ENCODE measurements at regions not wholly inside any gene's neighbourhood (a gene's known extent, or its start where the extent isn't known, plus 50 kb on each side); places are given as distances from the start of the nearest gene placed in this dataset.
A peak's percentile ranks its signal among the peaks of the same experiment; 100 is the strongest.

GRCh38 chr3:116981089-116981488 is 271.5 kb downstream of the TUSC7 start:
- H3K4me3 Mint-ChIP-seq: no peak overlapping the region
- ATAC-seq: no peak
- H3K27me3 Mint-ChIP-seq: no peaks in the 10 kb centered on the region
- H3K27ac Mint-ChIP-seq: no peak overlapping the region
- H3K9me3 Mint-ChIP-seq: no peaks in the 10 kb centered on the region
- H3K4me1 Mint-ChIP-seq: no peaks in the 10 kb centered on the region
- H3K36me3 Mint-ChIP-seq: no peaks in the 10 kb centered on the region

DNA sequence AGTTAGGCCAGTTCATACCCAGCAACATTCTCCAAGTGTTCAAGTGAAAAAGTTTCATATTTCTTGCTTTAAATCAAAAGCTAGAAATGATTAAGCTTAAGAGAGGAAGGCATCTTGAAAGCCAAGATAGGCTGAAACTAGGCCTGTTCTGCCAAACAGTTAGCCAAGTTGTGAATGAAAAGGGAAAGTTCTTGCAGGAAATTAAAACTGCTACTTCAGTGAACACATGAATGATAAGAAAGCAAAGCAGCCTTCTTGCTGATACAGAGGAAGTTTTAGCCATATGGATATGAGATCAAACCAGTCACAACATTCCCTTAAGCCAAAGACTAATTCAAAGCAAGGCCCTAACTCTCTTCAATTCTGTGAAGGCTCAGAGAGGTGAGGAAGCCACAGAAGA is 274.7 kb downstream of the TUSC7 start:
- no peak for ATAC-seq
- H3K9me3 Mint-ChIP-seq: no peaks in the 10 kb centered on the region
- peaks cover 4% of the 10 kb centered on the region for H3K27me3 Mint-ChIP-seq
- H3K36me3 Mint-ChIP-seq: no peaks in the 10 kb centered on the region
- no peak overlapping the region for H3K27ac Mint-ChIP-seq
- H3K4me3 Mint-ChIP-seq: no peak overlapping the region
- H3K4me1 Mint-ChIP-seq: no peaks in the 10 kb centered on the region

GRCh38 chr3:116994351-116994879 is 284.8 kb downstream of the TUSC7 start:
- Mint-ChIP-seq H3K27ac (no peak overlapping the region), H3K27me3 (peaks cover 2% of the 10 kb centered on the region), H3K36me3 (no peaks in the 10 kb centered on the region)

DNA sequence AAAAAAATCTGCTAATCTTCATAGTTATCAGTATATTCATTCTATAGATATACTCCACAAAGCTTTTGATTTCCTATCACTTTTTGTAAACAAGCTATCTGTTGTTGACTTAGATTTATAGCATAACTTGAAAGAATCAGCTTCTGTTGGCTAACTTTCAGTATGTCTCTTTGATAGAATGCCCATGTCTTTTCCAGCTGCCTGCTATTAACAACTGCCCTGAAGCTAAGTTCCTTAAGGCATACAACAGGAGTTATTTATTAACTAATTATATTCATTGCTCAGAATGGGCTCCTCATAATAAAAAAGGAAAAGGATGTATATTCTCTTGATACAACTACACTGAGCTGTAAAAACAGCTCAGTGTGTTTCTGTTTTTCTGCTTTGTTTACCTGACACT is 293.9 kb downstream of the TUSC7 start:
- no peaks in the 10 kb centered on the region for H3K9me3 Mint-ChIP-seq
- H3K4me3 Mint-ChIP-seq: no peak overlapping the region
- no peaks in the 10 kb centered on the region for H3K4me1 Mint-ChIP-seq
- no peak overlapping the region for H3K27ac Mint-ChIP-seq
- no peak for ATAC-seq
- no peaks in the 10 kb centered on the region for H3K27me3 Mint-ChIP-seq
- no peaks in the 10 kb centered on the region for H3K36me3 Mint-ChIP-seq

More at GRCh38 chr3:116994351-116994879, 284.8 kb downstream of the TUSC7 start:
- Mint-ChIP-seq H3K9me3 (no peaks in the 10 kb centered on the region), H3K4me1 (no peaks in the 10 kb centered on the region), H3K4me3 (no peak overlapping the region)
- no peak for ATAC-seq

DNA sequence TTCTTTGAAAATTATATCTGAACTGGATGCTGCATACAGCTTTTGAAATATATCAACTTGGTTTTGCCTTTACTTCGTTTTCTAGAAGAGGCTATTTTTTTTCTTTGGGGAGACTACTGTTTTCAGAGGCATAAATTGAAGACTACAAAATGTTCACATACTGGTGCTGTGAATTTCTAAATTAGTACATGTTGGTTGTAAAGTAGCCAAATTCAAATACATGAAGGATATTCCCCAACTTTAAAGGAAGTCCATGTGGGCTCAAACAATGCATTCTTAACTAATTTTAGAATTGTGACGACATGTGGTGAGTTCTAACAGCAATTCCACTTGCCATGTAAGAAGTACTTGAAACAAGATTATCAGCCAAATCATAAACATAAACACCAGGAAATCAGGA is 295.7 kb downstream of the TUSC7 start:
- Mint-ChIP-seq H3K4me3 (no peak overlapping the region), H3K9me3 (no peaks in the 10 kb centered on the region)
- ATAC-seq: no peak

DNA sequence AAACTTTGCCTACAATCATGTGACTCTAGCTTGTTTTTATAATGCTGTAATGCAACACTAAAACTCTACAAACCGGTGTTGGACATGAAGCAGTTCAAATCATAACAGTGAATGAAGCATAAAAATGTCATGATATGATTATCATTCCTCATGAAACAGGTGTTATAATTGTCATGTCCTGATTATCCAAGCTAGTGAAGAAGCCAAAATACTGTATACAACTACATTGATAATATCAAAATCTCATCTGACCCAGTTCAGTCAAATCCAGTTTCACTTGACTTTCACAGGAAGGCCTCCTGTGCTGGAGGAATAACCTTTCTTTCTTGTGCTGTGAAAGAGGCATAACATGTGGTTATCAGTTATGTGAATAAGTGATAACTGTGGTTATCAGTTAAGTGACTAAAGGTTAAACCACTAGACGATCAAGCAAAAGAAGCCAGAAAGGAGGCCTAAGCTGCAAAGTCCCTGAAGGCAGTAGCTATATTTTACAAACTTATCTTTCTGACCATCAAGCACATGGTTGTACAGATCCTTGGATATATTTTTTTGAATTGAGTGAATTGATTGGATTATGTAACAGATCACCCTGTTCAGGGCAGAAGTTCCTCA is 296.4 kb downstream of the TUSC7 start:
- H3K36me3 Mint-ChIP-seq: no peaks in the 10 kb centered on the region
- no peak overlapping the region for H3K4me3 Mint-ChIP-seq
- H3K27ac Mint-ChIP-seq: no peak overlapping the region
- H3K4me1 Mint-ChIP-seq: no peaks in the 10 kb centered on the region
- no peaks in the 10 kb centered on the region for H3K9me3 Mint-ChIP-seq
- no peak for ATAC-seq
- no peaks in the 10 kb centered on the region for H3K27me3 Mint-ChIP-seq

More for the DNA sequence above, 295.7 kb downstream of the TUSC7 start:
- Mint-ChIP-seq H3K27me3 (no peaks in the 10 kb centered on the region), H3K36me3 (no peaks in the 10 kb centered on the region), H3K4me1 (no peaks in the 10 kb centered on the region), H3K27ac (no peak overlapping the region)

DNA sequence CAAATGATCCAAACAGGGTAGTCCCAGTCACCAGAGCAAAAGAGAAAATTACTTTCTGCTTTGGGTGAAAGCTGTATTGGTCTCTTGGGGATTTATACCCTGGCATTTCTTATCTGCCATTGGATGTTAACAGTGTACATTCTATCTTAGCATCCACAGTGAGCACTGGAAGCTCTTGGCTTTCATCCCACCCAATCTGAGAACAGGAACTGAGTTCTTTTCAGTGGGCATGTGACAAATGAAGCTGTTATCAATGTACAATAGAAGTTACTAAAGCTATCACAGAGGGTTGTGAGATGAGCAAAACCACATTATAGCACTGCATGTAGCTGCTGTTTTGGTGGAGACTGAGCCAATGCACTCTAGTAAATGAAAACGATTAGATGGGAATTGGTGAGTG is 300.7 kb downstream of the TUSC7 start:
- no peaks in the 10 kb centered on the region for H3K27me3 Mint-ChIP-seq
- no peaks in the 10 kb centered on the region for H3K36me3 Mint-ChIP-seq
- H3K9me3 Mint-ChIP-seq: no peaks in the 10 kb centered on the region
- no peak overlapping the region for H3K27ac Mint-ChIP-seq
- no peak overlapping the region for H3K4me3 Mint-ChIP-seq
- peaks cover 7% of the 10 kb centered on the region for H3K4me1 Mint-ChIP-seq
- ATAC-seq: no peak

DNA sequence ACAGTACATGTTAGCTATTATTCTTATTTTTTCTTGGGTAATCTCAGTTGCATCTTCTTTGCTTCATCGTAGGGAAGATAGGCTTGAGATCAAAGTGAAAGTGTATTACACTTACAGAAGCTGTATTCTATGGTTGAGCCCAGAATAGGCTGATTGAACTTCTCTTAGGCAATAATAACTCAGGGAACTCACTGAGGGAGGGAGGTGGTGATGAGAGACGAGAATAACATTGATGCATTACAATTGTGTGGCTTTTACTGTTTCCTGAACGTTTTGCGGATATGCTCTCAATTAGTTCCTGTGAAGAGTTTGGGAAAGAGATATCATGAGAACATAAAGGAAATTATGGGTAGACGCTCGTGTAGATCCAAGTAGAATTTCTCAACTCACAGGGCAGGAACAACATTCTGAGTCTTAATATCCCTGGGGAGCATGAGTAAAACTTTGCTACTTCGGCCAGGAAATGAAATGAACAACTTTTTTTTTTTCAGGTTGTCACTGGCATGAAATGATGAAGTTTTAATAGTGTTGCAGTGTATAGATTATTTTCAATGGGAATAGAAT is 302.2 kb downstream of the TUSC7 start:
- H3K36me3 Mint-ChIP-seq: no peaks in the 10 kb centered on the region
- H3K27ac Mint-ChIP-seq: no peak overlapping the region
- H3K4me3 Mint-ChIP-seq: no peak overlapping the region
- H3K9me3 Mint-ChIP-seq: no peaks in the 10 kb centered on the region
- no peaks in the 10 kb centered on the region for H3K27me3 Mint-ChIP-seq
- ATAC-seq: no peak
- peaks cover 7% of the 10 kb centered on the region for H3K4me1 Mint-ChIP-seq

GRCh38 chr3:117016378-117016777 is 306.8 kb downstream of the TUSC7 start:
- Mint-ChIP-seq H3K27me3 (no peaks in the 10 kb centered on the region), H3K4me1 (peaks cover 16% of the 10 kb centered on the region), H3K36me3 (no peaks in the 10 kb centered on the region), H3K4me3 (no peak overlapping the region), H3K9me3 (no peaks in the 10 kb centered on the region), H3K27ac (no peak overlapping the region)
- no peak for ATAC-seq

DNA sequence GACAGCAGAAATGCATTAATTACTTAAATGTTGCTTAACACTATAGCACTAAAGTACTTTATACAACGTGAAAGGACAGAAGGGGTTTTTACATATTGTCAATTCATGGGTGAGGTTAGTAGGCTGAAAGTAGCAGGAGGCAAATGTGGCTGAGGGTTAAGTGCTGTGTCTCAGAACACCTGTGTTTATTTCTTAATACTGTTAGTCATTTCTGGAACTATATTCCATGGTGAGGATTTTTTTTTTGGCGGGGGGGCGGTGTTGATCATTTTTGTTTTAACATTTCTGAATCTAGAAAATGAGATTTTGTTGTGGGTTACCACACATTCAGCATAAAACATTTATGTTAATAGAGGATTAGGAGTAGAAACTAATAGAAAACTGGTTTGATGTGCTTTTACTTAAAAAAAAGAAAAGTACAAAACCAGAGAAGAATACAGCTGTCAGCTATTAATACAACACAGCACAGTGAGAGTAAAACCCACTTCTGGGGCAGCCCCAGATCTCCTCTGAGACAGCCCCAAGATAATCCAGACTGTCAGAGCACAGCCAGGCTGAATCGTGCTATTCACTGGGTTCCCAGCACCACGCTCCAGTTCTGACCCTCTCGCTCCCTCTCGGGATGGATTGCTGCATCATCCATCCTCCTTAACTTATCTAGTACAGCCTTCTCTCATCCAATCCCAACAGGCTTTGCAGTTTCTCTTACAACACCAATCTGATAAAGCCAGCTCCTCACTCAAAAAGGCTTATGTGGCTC is 307.7 kb downstream of the TUSC7 start:
- H3K27me3 Mint-ChIP-seq: no peaks in the 10 kb centered on the region
- H3K4me1 Mint-ChIP-seq: peaks cover 9% of the 10 kb centered on the region

DNA sequence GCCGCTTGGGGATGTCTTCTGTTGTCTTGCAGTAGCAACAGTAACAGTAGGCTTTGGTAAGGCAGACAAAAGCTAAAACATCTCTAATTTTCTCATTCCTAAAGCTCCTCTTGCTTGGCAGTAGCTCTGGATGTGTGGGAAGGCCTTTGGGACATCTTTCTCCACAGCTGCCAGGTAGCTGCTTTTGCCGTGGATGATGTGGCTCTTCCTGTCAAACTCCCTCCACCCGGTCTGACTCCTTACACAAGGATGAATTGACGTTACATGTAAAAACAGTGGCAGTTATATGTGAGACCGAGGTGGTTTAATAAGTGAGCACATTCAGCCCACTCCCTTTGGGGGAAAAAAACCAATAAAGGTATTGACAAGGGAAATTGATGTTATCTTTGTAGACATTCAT is 309.1 kb downstream of the TUSC7 start:
- no peaks in the 10 kb centered on the region for H3K9me3 Mint-ChIP-seq
- H3K4me1 Mint-ChIP-seq: peaks cover 9% of the 10 kb centered on the region
- no peaks in the 10 kb centered on the region for H3K27me3 Mint-ChIP-seq
- no peak overlapping the region for H3K4me3 Mint-ChIP-seq
- H3K36me3 Mint-ChIP-seq: no peaks in the 10 kb centered on the region
- ATAC-seq: no peak
- no peak overlapping the region for H3K27ac Mint-ChIP-seq

More for the DNA sequence above, 307.7 kb downstream of the TUSC7 start:
- H3K27ac Mint-ChIP-seq: no peak overlapping the region
- ATAC-seq: peak; percentile 73
- no peaks in the 10 kb centered on the region for H3K36me3 Mint-ChIP-seq
- H3K9me3 Mint-ChIP-seq: no peaks in the 10 kb centered on the region
- H3K4me3 Mint-ChIP-seq: no peak overlapping the region

DNA sequence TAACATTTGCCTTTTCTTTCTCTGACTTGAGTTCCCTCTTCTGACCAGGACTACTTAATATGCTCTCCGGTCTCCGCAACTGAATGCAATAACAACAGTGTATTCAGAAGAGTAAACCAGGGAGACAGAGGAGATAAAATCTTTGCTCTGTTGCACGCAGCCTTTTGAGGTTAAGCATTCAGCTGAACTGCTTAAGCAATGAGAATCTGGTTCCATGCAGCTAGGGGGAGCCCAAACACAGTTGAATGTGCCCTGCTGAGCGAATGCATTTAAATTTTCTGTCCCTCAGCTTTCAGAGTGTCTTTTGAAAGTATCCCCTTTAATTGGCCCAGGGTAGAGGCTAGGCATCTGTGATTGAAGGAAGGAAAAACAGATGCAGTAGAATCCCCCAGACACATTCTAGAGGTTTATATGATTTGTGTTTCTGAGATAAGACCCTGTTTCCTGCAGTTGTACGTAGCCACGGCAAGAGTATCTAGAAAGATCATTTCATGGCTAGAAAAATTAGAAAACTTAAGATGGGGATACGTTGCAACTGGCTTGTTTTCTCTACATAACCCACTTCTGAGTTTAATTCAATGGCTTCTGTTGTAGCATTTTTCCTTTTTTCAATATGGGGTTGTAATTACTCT is 309.6 kb downstream of the TUSC7 start:
- peak; percentile 66 for ATAC-seq
- H3K4me3 Mint-ChIP-seq: no peak overlapping the region
- no peaks in the 10 kb centered on the region for H3K36me3 Mint-ChIP-seq
- no peak overlapping the region for H3K27ac Mint-ChIP-seq
- H3K27me3 Mint-ChIP-seq: no peaks in the 10 kb centered on the region
- H3K4me1 Mint-ChIP-seq: peaks cover 9% of the 10 kb centered on the region
- no peaks in the 10 kb centered on the region for H3K9me3 Mint-ChIP-seq

- Mint-ChIP-seq H3K36me3 (no peaks in the 10 kb centered on the region), H3K27me3 (peaks cover 10% of the 10 kb centered on the region), H3K4me1 (no peaks in the 10 kb centered on the region), H3K9me3 (peaks cover 5% of the 10 kb centered on the region), H3K4me3 (no peak overlapping the region), H3K27ac (no peak overlapping the region)
- ATAC-seq: no peak
Measured at GRCh38 chr3:117026401-117026800, 316.8 kb downstream of the TUSC7 start.

DNA sequence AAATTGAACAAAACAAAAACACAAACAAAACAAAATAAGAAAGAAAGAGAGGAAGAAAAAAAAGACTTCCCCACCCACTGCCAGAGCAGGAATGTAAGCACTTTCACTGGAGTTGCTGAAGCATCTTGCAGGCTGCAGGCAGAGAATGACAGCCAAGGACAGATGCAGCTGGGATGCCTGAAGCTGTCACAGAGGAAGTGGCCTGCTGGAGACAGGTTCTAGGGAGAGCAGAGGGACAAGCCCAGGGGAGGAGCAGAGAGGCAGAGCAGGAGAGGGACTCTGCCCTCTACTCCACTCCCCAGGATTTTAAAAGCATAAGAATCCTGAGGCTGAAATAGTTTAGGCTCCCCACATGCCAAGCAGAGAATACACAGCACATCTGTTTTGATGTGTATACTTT is 326.2 kb downstream of the TUSC7 start:
- H3K9me3 Mint-ChIP-seq: no peaks in the 10 kb centered on the region
- H3K36me3 Mint-ChIP-seq: no peaks in the 10 kb centered on the region
- no peak for ATAC-seq
- H3K27me3 Mint-ChIP-seq: no peaks in the 10 kb centered on the region
- peak overlapping the region; percentile 10 for H3K27ac Mint-ChIP-seq
- H3K4me1 Mint-ChIP-seq: peaks cover 17% of the 10 kb centered on the region
- H3K4me3 Mint-ChIP-seq: no peak overlapping the region

DNA sequence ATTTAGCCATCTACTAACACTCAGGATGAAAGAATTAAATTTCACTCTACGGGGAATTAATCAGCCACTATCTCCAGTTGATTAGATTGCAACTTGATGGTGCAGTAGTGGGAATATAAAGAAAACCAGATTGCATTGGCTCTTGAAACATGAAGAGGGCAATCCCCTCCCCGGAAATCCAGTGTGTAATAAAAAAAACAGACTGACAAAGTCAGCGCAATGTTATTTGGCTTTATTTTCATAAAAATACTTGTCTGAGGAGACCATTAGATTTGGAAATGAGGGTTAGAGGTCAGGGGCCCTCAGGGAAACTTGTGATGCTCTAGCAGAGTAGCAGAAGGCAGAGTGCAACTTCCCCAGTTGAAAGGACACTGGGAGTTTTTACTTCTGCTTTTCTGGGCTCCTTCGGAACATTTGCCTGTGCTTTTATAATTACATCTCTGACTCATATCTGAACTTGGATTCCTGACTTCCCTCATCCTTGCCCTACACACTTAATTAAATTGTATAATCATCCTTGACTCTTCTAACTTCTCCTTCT is 326.8 kb downstream of the TUSC7 start:
- ATAC-seq: peak; percentile 82
- Mint-ChIP-seq H3K27ac (no peak overlapping the region), H3K4me1 (peaks cover 17% of the 10 kb centered on the region), H3K4me3 (no peak overlapping the region), H3K36me3 (no peaks in the 10 kb centered on the region), H3K27me3 (no peaks in the 10 kb centered on the region), H3K9me3 (no peaks in the 10 kb centered on the region)
